Activated CD8-positive, alpha-beta T cell treated with anti-CD3 and anti-CD28 coated beads for 36 hours (primary cell): ENCODE measurements at regions not wholly inside any gene's neighbourhood (a gene's known extent, or its start where the extent isn't known, plus 50 kb on each side); places are given as distances from the start of the nearest gene placed in this dataset.
"Not testable (repeated sequence)": the region's sequence is repeated elsewhere in the genome, so short reads cannot be mapped to it uniquely, and the experiment has no call there.

Experiments used
- ATAC-seq: fragments of 200-7000 bp; cut with Tn5 transposase; one replicate; pipeline ENCODE4 v1.10.0; 2021; ENCODE audit warnings: mild to moderate bottlenecking, moderate library complexity
- CTCF ChIA-PET: fragments of 350-600 bp; sonication (Branson Sonifier 250); formaldehyde crosslinking; loops from one replicate; lab custom pipeline; 2021; ENCODE audit warnings: antibody characterized with exemption; lab: Charles Lee
- POLR2A ChIA-PET: fragments of 350-600 bp; sonication (Branson Sonifier 250); formaldehyde crosslinking; loops from one replicate; lab custom pipeline; 2021; ENCODE audit warnings: antibody characterized with exemption; lab: Charles Lee
- DNase-seq: peaks from one replicate; pipeline ENCODE4 v3.0.0-alpha.2; 2020
- H3K27ac Mint-ChIP-seq: one replicate; pipeline ENCODE4 v1.8.0; 2021; ENCODE audit warnings: mild to moderate bottlenecking, mixed read lengths
- H3K27me3 Mint-ChIP-seq: one replicate; pipeline ENCODE4 v1.8.0; 2021; ENCODE audit warnings: mixed read lengths
- H3K36me3 Mint-ChIP-seq: one replicate; pipeline ENCODE4 v1.8.0; 2021; ENCODE audit warnings: low read depth, mixed read lengths
- H3K4me1 Mint-ChIP-seq: one replicate; pipeline ENCODE4 v1.8.0; 2021; ENCODE audit warnings: low read depth, mixed read lengths
- H3K4me3 Mint-ChIP-seq: one replicate; pipeline ENCODE4 v1.8.0; 2021; ENCODE audit warnings: mild to moderate bottlenecking, moderate library complexity, mixed read lengths
- H3K9me3 Mint-ChIP-seq: one replicate; pipeline ENCODE4 v1.8.0; 2021; ENCODE audit warnings: mixed read lengths
- CTCF ChIP-seq: fragments of 200-600 bp; IDR thresholded peaks from one replicate; pipeline ENCODE4 v1.8.0; 2022; ENCODE audit warnings: antibody characterized with exemption, mild to moderate bottlenecking
- intact Hi-C: fragments of 100-400 bp; cut with micrococcal nuclease; formaldehyde crosslinking; loops from one replicate; pipeline ENCODE4 v1.10.0; 2022

GRCh38 chr7:12926206-12926605 is 238.8 kb downstream of the ARL4A start:
- TF ChIP-seq CTCF: no peak
- no peak overlapping the region for H3K4me3 Mint-ChIP-seq
- H3K9me3 Mint-ChIP-seq: no peaks in the 10 kb centered on the region
- intact Hi-C loops: no loop called here
- no peak overlapping the region for H3K27ac Mint-ChIP-seq
- CTCF ChIA-PET: no interaction called here
- H3K27me3 Mint-ChIP-seq: peaks cover 1% of the 10 kb centered on the region
- DNase-seq (no peak), ATAC-seq (no peak)
- POLR2A ChIA-PET: no interaction called here
- H3K4me1 Mint-ChIP-seq: no peaks in the 10 kb centered on the region
- no peaks in the 10 kb centered on the region for H3K36me3 Mint-ChIP-seq

- intact Hi-C loops: no loop called here
- ATAC-seq (no peak), DNase-seq (no peak)
- no peak overlapping the region for H3K4me3 Mint-ChIP-seq
- H3K36me3 Mint-ChIP-seq: no peaks in the 10 kb centered on the region
- no peak overlapping the region for H3K27ac Mint-ChIP-seq
- peaks cover 1% of the 10 kb centered on the region for H3K27me3 Mint-ChIP-seq
- POLR2A ChIA-PET: no interaction called here
- CTCF ChIA-PET: no interaction called here
- H3K9me3 Mint-ChIP-seq: no peaks in the 10 kb centered on the region
- H3K4me1 Mint-ChIP-seq: no peaks in the 10 kb centered on the region
- TF ChIP-seq CTCF: no peak
Observed at GRCh38 chr7:12927635-12928434, 240.4 kb downstream of the ARL4A start.

- Mint-ChIP-seq H3K27me3 (peaks cover 1% of the 10 kb centered on the region), H3K9me3 (no peaks in the 10 kb centered on the region), H3K4me3 (no peak overlapping the region), H3K27ac (no peak overlapping the region), H3K36me3 (no peaks in the 10 kb centered on the region), H3K4me1 (no peaks in the 10 kb centered on the region)
- ChIA-PET POLR2A (no interaction called here), CTCF (no interaction called here)
- DNase-seq (no peak), ATAC-seq (no peak)
- intact Hi-C loops: no loop called here
- TF ChIP-seq CTCF: no peak
Observed at GRCh38 chr7:12929476-12930140, 242.2 kb downstream of the ARL4A start.

- H3K27ac Mint-ChIP-seq: no peak overlapping the region
- H3K9me3 Mint-ChIP-seq: no peaks in the 10 kb centered on the region
- H3K36me3 Mint-ChIP-seq: no peaks in the 10 kb centered on the region
- no peak overlapping the region for H3K4me3 Mint-ChIP-seq
- ChIA-PET POLR2A (no interaction called here), CTCF (no interaction called here)
- ATAC-seq: no peak
- intact Hi-C loops: no loop called here
- no peaks in the 10 kb centered on the region for H3K4me1 Mint-ChIP-seq
- no peak for TF ChIP-seq CTCF
- DNase-seq: no peak
- H3K27me3 Mint-ChIP-seq: peaks cover 1% of the 10 kb centered on the region
Observed at GRCh38 chr7:12930534-12930933, 243.1 kb downstream of the ARL4A start.

- POLR2A ChIA-PET, H3K27ac Mint-ChIP-seq, H3K4me3 Mint-ChIP-seq, CTCF ChIA-PET, ATAC-seq, H3K9me3 Mint-ChIP-seq, intact Hi-C loops, H3K36me3 Mint-ChIP-seq, H3K4me1 Mint-ChIP-seq, DNase-seq, H3K27me3 Mint-ChIP-seq: not testable (repeated sequence)
Observed at GRCh38 chr7:12931465-12931864, 244.0 kb downstream of the ARL4A start.
